Parathyroid adenoma (tissue), 2 donors: ENCODE measurements at regions not wholly inside any gene's neighbourhood (a gene's known extent, or its start where the extent isn't known, plus 50 kb on each side); places are given as distances from the start of the nearest gene placed in this dataset.

Experiments
- H2AFZ ChIP-seq: fragments of 300-600 bp; sonication (generic); one replicate; pipeline ENCODE4 v1.7.0; 2017; ENCODE audit warnings: antibody characterized with exemption, mild to moderate bottlenecking
- H3K27ac ChIP-seq: fragments of 300-600 bp; sonication (generic); one replicate; pipeline ENCODE4 v1.7.0; 2017
- H3K27me3 ChIP-seq: fragments of 300-600 bp; sonication (generic); one replicate; pipeline ENCODE4 v1.7.0; 2017; ENCODE audit warnings: low read length; ENCODE audit not compliant: control insufficient read depth, insufficient read depth
- H3K36me3 ChIP-seq: fragments of 300-600 bp; sonication (generic); one replicate; pipeline ENCODE4 v1.7.0; 2017; ENCODE audit warnings: low read length; ENCODE audit not compliant: control insufficient read depth, insufficient read depth
- H3K4me1 ChIP-seq: fragments of 300-600 bp; sonication (generic); one replicate; pipeline ENCODE4 v1.7.0; 2017; ENCODE audit warnings: control low read depth
- H3K4me2 ChIP-seq: fragments of 300-600 bp; sonication (generic); one replicate; pipeline ENCODE4 v1.7.0; 2017; ENCODE audit warnings: low read length
- H3K4me3 ChIP-seq: fragments of 300-600 bp; sonication (generic); one replicate; pipeline ENCODE4 v1.7.0; 2017; ENCODE audit warnings: low read depth, low read length
- H3K79me2 ChIP-seq: fragments of 300-600 bp; sonication (generic); one replicate; pipeline ENCODE4 v1.7.0; 2017; ENCODE audit warnings: control low read depth
- H3K9ac ChIP-seq: fragments of 300-600 bp; sonication (generic); one replicate; pipeline ENCODE4 v1.7.0; 2017; ENCODE audit warnings: mild to moderate bottlenecking
- H3K9me3 ChIP-seq: fragments of 300-600 bp; sonication (generic); one replicate; pipeline ENCODE4 v1.7.0; 2017; ENCODE audit warnings: low read length; ENCODE audit not compliant: control insufficient read depth
- TF ChIP-seq, protein P1 (sequence below): fragments of 300-600 bp; sonication (generic); IDR thresholded peaks from one replicate; pipeline ENCODE4 v1.7.0; 2017; ENCODE audit warnings: antibody characterized with exemption, mild to moderate bottlenecking
- donor health status: primary hyperparathyroidism.

DNA sequence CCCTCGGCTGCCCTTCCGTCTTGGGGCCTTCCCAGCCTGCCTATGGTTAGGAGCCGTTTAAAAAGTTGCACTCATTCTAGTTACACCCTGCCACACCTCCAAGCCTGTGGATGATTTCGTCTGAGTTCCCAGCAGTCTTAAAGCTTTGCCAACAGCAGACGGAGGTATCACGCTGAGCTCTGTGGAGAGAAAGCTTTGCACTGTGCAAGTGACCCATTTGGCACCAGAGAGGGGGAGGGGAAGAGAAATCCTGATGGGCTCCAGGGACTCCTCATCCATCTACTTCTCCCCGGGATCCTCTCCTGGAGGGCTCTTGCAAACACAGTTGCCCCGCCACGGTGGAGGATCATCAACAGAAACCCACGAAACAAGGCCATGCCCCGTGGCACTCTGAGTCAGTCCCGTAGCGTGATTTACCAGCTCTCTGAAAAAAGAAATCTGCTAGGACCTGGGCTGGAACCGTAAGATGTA, 98.8 kb upstream of the CITED2 start:
- Histone ChIP-seq H3K9me3 (no peaks in the 10 kb centered on the region), H3K9ac (no peak overlapping the region), H3K27ac (peak overlapping the region; percentile 62), H3K4me1 (peaks cover 15% of the 10 kb centered on the region), H3K27me3 (no peaks in the 10 kb centered on the region), H3K36me3 (no peaks in the 10 kb centered on the region), H3K4me3 (no peak overlapping the region), H2AFZ (peak overlapping the region; percentile 57), H3K79me2 (no peaks in the 10 kb centered on the region), H3K4me2 (peak overlapping the region; percentile 16)
- TF ChIP-seq, protein P1, sequence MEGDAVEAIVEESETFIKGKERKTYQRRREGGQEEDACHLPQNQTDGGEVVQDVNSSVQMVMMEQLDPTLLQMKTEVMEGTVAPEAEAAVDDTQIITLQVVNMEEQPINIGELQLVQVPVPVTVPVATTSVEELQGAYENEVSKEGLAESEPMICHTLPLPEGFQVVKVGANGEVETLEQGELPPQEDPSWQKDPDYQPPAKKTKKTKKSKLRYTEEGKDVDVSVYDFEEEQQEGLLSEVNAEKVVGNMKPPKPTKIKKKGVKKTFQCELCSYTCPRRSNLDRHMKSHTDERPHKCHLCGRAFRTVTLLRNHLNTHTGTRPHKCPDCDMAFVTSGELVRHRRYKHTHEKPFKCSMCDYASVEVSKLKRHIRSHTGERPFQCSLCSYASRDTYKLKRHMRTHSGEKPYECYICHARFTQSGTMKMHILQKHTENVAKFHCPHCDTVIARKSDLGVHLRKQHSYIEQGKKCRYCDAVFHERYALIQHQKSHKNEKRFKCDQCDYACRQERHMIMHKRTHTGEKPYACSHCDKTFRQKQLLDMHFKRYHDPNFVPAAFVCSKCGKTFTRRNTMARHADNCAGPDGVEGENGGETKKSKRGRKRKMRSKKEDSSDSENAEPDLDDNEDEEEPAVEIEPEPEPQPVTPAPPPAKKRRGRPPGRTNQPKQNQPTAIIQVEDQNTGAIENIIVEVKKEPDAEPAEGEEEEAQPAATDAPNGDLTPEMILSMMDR, result no peak

DNA sequence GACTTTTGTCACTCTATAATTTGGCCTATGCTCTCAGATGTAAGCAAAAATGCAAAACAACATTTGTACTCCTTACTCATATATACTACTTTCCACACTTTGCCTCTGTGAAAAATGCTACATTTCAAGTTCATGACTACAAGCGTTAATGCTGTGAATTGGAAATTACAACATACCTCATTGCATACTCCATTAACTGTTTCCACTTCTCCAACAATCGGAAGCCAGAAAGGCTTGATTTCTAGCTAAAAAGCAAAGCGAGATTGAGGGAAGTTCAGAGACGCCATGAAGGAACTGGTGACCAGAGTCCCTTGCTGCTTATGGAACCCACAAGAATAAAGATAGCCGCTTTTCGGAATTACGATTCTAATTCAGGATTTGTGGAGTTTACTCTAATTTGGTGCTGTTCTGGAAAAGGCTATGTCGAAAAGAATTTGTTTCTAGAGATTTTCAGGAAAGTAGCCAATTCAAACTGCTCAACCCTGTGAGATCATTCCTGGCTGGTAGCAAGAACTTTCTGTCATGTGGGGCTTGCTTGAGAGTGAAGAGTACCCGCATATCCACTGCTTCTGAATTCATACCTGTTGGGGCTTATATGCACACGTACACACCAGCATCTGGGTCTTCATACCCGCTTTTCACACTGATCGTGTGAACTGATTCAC, 98.0 kb upstream of the CITED2 start:
- peak overlapping the region; percentile 57 for H2AFZ ChIP-seq
- H3K4me3 ChIP-seq, result no peak overlapping the region
- no peaks in the 10 kb centered on the region for H3K79me2 ChIP-seq
- no peaks in the 10 kb centered on the region for H3K36me3 ChIP-seq
- H3K4me2 ChIP-seq, result peak overlapping the region; percentile 6
- H3K27ac ChIP-seq, result peak overlapping the region; percentile 62
- no peaks in the 10 kb centered on the region for H3K9me3 ChIP-seq
- H3K9ac ChIP-seq, result no peak overlapping the region
- H3K27me3 ChIP-seq, result no peaks in the 10 kb centered on the region
- TF ChIP-seq, protein P1, result no peak
- peaks cover 15% of the 10 kb centered on the region for H3K4me1 ChIP-seq

DNA sequence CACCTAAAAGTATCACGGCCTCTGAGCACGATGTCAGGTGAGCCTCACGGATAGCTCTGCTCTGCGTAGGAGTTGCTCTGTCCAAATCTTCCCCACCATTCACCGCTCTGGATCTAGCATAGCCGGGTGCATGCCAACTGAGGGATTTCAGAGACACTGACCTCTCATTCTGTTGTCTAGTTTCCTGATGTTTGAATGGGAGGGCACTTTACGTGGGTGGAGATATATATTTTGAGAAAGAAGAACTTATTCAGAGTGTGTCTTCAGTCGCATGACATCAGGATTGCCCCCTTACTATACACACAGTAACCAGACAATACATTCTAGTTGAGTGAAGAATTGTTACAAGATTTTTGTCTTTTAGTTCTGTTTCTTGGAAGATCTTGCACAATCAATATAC, 96.5 kb upstream of the CITED2 start:
- no peaks in the 10 kb centered on the region for H3K9me3 ChIP-seq
- no peak overlapping the region for H3K4me2 ChIP-seq
- H3K27ac ChIP-seq, result no peak overlapping the region
- no peaks in the 10 kb centered on the region for H3K27me3 ChIP-seq
- H2AFZ ChIP-seq, result no peak overlapping the region
- TF ChIP-seq, protein P1, result no peak
- H3K36me3 ChIP-seq, result no peaks in the 10 kb centered on the region
- H3K79me2 ChIP-seq, result peaks cover 2% of the 10 kb centered on the region
- peaks cover 15% of the 10 kb centered on the region for H3K4me1 ChIP-seq
- H3K4me3 ChIP-seq, result no peak overlapping the region
- no peak overlapping the region for H3K9ac ChIP-seq

DNA sequence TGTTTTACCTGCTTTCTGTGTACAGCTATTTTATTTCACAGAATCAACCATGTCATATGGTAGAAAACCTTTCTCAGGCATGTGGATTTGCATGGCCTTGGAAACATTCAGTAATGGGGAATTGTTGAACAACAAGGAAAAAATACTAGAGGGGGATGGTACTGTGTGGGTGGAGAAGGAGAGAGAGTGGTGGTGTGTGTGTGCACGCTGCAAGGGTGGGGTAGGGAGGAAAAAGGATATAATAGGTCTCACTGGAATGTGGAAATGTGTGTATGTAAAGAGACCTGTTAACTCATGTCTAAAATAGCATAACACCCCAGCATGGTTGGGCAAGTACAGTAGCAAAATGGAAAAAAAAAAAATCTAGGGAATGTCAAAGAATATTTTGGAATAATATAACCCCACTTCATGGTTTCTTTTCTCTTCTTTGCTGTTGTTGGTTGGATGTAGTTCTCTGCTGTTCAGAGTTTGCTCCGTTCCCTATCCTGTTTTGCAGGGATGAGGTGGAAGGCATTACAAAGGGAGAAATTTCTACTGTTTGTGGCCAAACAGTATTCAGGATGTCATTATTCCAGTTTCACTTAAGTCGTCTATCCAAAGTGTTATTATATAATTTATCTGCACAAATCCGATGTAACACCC, 93.9 kb upstream of the CITED2 start:
- TF ChIP-seq, protein P1, result no peak

DNA sequence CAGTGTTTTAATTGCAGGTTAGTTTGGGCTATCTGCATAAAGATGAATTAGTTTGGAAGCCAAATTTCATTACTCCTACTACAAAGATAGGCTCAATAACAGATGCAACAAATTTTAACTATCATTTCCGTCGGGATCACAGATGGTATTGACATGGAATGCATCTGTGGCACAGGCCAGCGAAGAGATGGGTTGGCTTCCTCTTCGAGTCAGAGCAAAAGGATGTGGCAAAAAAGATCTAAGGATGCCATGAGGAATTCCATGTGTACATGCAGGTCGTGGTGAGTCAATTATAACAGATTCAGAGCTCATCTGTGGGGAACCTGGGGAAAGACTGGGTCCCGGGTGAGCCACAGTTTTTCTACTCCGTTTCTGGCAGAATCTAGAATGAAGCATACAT, 83.0 kb upstream of the CITED2 start:
- Histone ChIP-seq H3K4me1 (peaks cover 2% of the 10 kb centered on the region), H3K9ac (no peak overlapping the region), H3K27ac (no peak overlapping the region), H3K4me2 (no peak overlapping the region), H3K4me3 (no peak overlapping the region), H3K27me3 (no peaks in the 10 kb centered on the region), H3K9me3 (no peaks in the 10 kb centered on the region), H3K79me2 (no peaks in the 10 kb centered on the region), H2AFZ (no peak overlapping the region), H3K36me3 (no peaks in the 10 kb centered on the region)
- TF ChIP-seq, protein P1, result no peak

More for the DNA sequence above, 93.9 kb upstream of the CITED2 start:
- Histone ChIP-seq H2AFZ (no peak overlapping the region), H3K36me3 (no peaks in the 10 kb centered on the region), H3K9me3 (no peaks in the 10 kb centered on the region), H3K4me1 (peaks cover 8% of the 10 kb centered on the region), H3K27me3 (no peaks in the 10 kb centered on the region), H3K4me2 (no peak overlapping the region), H3K4me3 (no peak overlapping the region), H3K79me2 (peaks cover 2% of the 10 kb centered on the region), H3K27ac (no peak overlapping the region), H3K9ac (no peak overlapping the region)
